Right lobe of liver (tissue), 6 donors: ENCODE measurements at regions not wholly inside any gene's neighbourhood (a gene's known extent, or its start where the extent isn't known, plus 50 kb on each side); places are given as distances from the start of the nearest gene placed in this dataset.

Source experiments
- ATAC-seq, 4 donors: fragments of 200-7000 bp; cut with Tn5 transposase; one replicate each; pipeline ENCODE4 v1.9.1; 2020; ENCODE audit warnings: mild to moderate bottlenecking in 4 of 4, moderate library complexity in 4 of 4
- DNase-seq, 3 donors: peaks; one replicate each; pipeline ENCODE4 v3.0.0-alpha.2; 2020
- H3K27ac ChIP-seq, 3 donors: fragments of 200-600 bp; one replicate each; pipeline ENCODE4 v1.8.0; 2022
- H3K27me3 ChIP-seq, 2 donors: fragments of 200-600 bp; one replicate each; pipeline ENCODE4 v1.8.0; 2022
- H3K36me3 ChIP-seq, 4 donors: fragments of 200-600 bp; sonication (generic) in 1 of 4; one replicate each; pipeline versions ENCODE4 v1.5.1 to v1.8.0; 2017 to 2022; ENCODE audit warnings: control low read depth in 1 of 4
- H3K4me1 ChIP-seq, 4 donors: fragments of 200-600 bp; sonication (generic) in 1 of 4; one replicate each; pipeline versions ENCODE4 v1.5.1 to v1.8.0; 2017 to 2022; ENCODE audit warnings: control low read depth in 1 of 4
- H3K4me3 ChIP-seq, 3 donors: fragments of 200-600 bp; one replicate each; pipeline ENCODE4 v1.8.0; 2022
- H3K9me3 ChIP-seq, 4 donors: fragments of 200-600 bp; sonication (generic) in 1 of 4; one replicate each; pipeline versions ENCODE4 v1.5.1 to v1.8.0; 2017 to 2022; ENCODE audit warnings: control low read depth in 1 of 4
- POLR2A ChIP-seq: fragments of 450-650 bp; IDR thresholded peaks from one replicate; pipeline ENCODE4 v1.6.1; 2017; ENCODE audit warnings: antibody characterized with exemption, mild to moderate bottlenecking
- WGBS: methylation state at CpG from one replicate; pipeline ENCODE4 v1.1.6; 2018; ENCODE audit warnings: low coverage, low lambda C conversion rate; ENCODE audit not compliant: insufficient coverage; ENCODE audit errors: missing lambda C conversion rate; 5-methylcytosine and 5-hydroxymethylcytosine counted together
- intact Hi-C, 2 donors: fragments of 100-400 bp; cut with DNase I; formaldehyde crosslinking; loops; one replicate each; pipeline versions ENCODE4 v1.11.2 to v1.14.1; 2022
- TF ChIP-seq, protein P1 (sequence below), 4 donors: fragments of 200-600 bp in 3 of 4; fragments of 450-650 bp in 1 of 4; IDR thresholded peaks; one replicate each; pipeline versions ENCODE4 v1.5.1 to v1.8.0; 2016 to 2022; ENCODE audit warnings: antibody characterized with exemption in 4 of 4, mild to moderate bottlenecking in 2 of 4
- donor health status: DM: no; HTN: yes; CAD: no.
- donor health status: DM: no; HTN: no; CAD: no.
- donor health status: DM: no; HTN: no; CAD: no.
- donor health status: DM: no; HTN: yes; CAD: no.
- donor health status: DM: no; HTN: yes; CAD: no.

DNA sequence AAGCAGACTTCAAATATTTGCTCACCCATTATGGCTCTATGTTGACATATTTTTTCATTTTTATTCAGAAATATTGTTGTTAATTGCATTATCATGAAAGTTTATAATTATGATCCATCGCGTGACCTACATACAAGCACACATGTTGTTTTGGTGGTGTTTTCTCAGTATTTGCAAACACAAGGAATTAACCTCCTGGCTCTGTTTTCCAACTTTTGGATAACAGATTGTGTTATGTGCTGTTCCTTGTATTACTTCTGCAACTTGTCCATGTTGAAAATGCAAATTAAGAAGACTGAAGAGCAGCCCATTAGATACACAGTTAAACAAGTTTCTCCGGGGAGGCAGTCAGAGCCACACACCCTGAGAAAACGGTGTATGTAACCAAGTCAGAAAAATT, 201.2 kb downstream of the SEC23A start:
- no peak overlapping the region for H3K4me3 ChIP-seq
- no peak for ATAC-seq
- DNase-seq, result no peak
- no peak overlapping the region for H3K27ac ChIP-seq
- TF ChIP-seq, protein P1, sequence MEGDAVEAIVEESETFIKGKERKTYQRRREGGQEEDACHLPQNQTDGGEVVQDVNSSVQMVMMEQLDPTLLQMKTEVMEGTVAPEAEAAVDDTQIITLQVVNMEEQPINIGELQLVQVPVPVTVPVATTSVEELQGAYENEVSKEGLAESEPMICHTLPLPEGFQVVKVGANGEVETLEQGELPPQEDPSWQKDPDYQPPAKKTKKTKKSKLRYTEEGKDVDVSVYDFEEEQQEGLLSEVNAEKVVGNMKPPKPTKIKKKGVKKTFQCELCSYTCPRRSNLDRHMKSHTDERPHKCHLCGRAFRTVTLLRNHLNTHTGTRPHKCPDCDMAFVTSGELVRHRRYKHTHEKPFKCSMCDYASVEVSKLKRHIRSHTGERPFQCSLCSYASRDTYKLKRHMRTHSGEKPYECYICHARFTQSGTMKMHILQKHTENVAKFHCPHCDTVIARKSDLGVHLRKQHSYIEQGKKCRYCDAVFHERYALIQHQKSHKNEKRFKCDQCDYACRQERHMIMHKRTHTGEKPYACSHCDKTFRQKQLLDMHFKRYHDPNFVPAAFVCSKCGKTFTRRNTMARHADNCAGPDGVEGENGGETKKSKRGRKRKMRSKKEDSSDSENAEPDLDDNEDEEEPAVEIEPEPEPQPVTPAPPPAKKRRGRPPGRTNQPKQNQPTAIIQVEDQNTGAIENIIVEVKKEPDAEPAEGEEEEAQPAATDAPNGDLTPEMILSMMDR (IDR thresholded peaks at IDR 0.05), result no peak
- no peak for TF ChIP-seq POLR2A
- no peaks in the 10 kb centered on the region for H3K36me3 ChIP-seq
- WGBS, result 86% methylated on average over 4 of the region's 4 CpGs
- H3K9me3 ChIP-seq, result no peaks in the 10 kb centered on the region
- no peaks in the 10 kb centered on the region for H3K4me1 ChIP-seq
- intact Hi-C loops, result no loop called here
- no peaks in the 10 kb centered on the region for H3K27me3 ChIP-seq

DNA sequence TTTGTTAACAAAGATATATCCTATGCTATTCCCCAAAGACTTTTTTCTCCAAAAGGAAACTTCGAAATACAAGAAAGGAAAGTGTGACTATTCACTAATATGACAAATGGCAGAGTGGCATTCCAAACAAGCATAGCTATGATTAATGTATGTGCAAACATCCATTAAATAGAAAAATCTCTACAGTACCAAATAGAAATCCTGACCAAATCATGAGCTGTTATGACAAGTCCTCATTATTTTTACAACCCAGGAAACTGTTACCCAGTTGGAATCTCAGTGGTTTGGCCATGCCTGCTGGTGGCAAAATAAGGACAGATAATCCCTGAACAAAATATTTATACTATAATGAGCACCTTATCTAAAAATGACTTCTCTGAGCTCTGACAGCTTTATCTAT, 202.1 kb downstream of the SEC23A start:
- TF ChIP-seq, protein P1 (IDR thresholded peaks at IDR 0.05), result no peak
- TF ChIP-seq POLR2A, result no peak
- H3K27me3 ChIP-seq, result no peaks in the 10 kb centered on the region
- no peaks in the 10 kb centered on the region for H3K4me1 ChIP-seq
- intact Hi-C loops, result no loop called here
- no peak overlapping the region for H3K4me3 ChIP-seq
- no peak for DNase-seq
- ATAC-seq, result no peak
- no peak overlapping the region for H3K27ac ChIP-seq
- H3K36me3 ChIP-seq, result no peaks in the 10 kb centered on the region
- 63% methylated on average over 1 of the region's 1 CpG for WGBS
- H3K9me3 ChIP-seq, result no peaks in the 10 kb centered on the region

DNA sequence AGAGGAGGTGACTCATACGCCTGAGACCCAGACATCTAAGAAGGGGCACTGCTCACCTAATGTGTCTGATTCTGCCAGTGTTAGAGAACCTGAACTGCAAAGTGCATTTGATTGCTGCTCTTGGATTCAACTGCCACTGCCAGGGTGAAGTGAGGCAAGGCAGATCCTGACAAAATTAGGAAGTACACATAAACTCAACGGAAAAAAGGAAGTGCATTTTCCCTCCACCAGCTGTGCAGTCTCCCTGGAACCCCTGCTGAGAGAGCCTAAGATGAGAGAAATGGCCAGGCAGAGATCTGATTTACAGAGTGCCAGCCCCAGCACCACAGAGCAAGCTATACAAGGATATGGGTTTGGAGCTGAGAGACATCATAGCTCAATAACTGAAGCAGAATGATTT, 215.3 kb downstream of the SEC23A start:
- Histone ChIP-seq H3K36me3 (no peaks in the 10 kb centered on the region), H3K4me3 (no peak overlapping the region), H3K27ac (no peak overlapping the region), H3K9me3 (no peaks in the 10 kb centered on the region), H3K4me1 (no peaks in the 10 kb centered on the region), H3K27me3 (no peaks in the 10 kb centered on the region)
- 29% methylated on average over 2 of the region's 2 CpGs for WGBS
- no peak for DNase-seq
- peak in 2 of 4 donors; percentile 14 to 35 for ATAC-seq
- no peak for TF ChIP-seq POLR2A
- TF ChIP-seq, protein P1 (IDR thresholded peaks at IDR 0.05), result no peak
- intact Hi-C loops, result no loop called here

DNA sequence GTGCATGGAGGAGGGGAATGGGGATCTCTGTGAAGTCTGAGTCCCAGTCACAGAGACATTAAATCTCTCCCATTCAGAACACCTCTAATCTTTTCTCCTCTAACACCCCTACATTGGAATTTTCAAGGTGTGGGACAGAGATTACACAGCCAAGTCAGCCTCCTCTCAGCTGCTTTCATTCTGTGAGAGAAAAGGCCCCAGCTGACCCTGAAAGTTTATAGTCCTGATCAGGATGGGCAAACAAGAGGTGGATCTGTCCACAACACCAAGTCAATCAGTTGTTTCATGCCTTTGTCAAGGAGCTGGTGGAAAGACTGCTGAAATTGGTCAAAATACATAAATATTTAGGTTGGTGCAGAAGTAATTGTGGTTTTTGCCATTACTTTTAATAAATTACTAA, 218.9 kb downstream of the SEC23A start:
- no peak for DNase-seq
- Histone ChIP-seq H3K4me1 (no peaks in the 10 kb centered on the region), H3K4me3 (no peak overlapping the region), H3K27me3 (no peaks in the 10 kb centered on the region), H3K9me3 (no peaks in the 10 kb centered on the region), H3K27ac (no peak overlapping the region), H3K36me3 (no peaks in the 10 kb centered on the region)
- TF ChIP-seq POLR2A, result no peak
- TF ChIP-seq, protein P1 (IDR thresholded peaks at IDR 0.05), result no peak
- intact Hi-C loops, result no loop called here
- ATAC-seq, result no peak

DNA sequence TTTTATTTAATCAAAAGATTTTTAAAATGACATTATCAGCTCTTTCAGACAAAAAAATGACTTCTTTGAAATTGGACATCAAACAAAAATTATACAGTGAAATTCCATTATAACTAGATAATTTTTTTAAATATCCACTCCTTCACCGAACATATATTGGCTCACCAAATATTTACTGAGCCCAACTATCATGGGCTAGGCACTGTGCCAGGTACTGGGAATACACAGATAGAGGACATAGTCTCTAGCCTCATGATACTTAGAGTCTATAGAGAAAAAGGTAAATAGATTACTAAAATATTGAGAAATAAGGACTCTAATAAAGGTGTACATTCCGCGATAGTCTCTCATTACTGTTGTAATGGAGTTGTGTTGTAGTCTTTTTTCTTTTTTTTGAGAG, 219.9 kb downstream of the SEC23A start:
- DNase-seq (no peak), ATAC-seq (peak in 1 of 4 donors; percentile 22)
- Histone ChIP-seq H3K27me3 (no peaks in the 10 kb centered on the region), H3K4me1 (no peaks in the 10 kb centered on the region), H3K9me3 (no peaks in the 10 kb centered on the region), H3K4me3 (no peak overlapping the region), H3K36me3 (no peaks in the 10 kb centered on the region), H3K27ac (no peak overlapping the region)
- intact Hi-C loops, result no loop called here
- WGBS, result 54% methylated on average over 3 of the region's 3 CpGs
- no peak for TF ChIP-seq POLR2A
- TF ChIP-seq, protein P1 (IDR thresholded peaks at IDR 0.05), result no peak
